Fibroblast of lung (primary cell): ENCODE measurements at regions not wholly inside any gene's neighbourhood (a gene's known extent, or its start where the extent isn't known, plus 50 kb on each side); places are given as distances from the start of the nearest gene placed in this dataset.

Experiments used
- DNase-seq, 2 donors: peaks; one replicate each; pipeline versions ENCODE4 v3.0.0 to v3.0.0-alpha.2; 2010; ENCODE audit warnings: low read depth in 2 of 2
- H2AFZ ChIP-seq: 2 replicates; pipeline ENCODE4 v1.5.1; 2012; ENCODE audit warnings: low read length, control low read depth, inconsistent platforms
- H3K27ac ChIP-seq: 2 replicates; pipeline ENCODE4 v1.5.1; 2011; ENCODE audit warnings: low read length, control low read depth; ENCODE audit not compliant: insufficient read depth
- H3K27me3 ChIP-seq: 2 replicates; pipeline ENCODE4 v1.5.1; 2011; ENCODE audit warnings: mild to moderate bottlenecking, low read length; ENCODE audit not compliant: control insufficient read depth, insufficient read depth
- H3K36me3 ChIP-seq: 2 replicates; pipeline ENCODE4 v1.5.1; 2011; ENCODE audit warnings: low read length; ENCODE audit not compliant: control insufficient read depth, insufficient read depth
- H3K4me1 ChIP-seq: 2 replicates; pipeline ENCODE4 v1.5.1; 2011; ENCODE audit warnings: low read length; ENCODE audit not compliant: control insufficient read depth, insufficient read depth; ENCODE audit errors: extremely low read depth
- H3K4me2 ChIP-seq: 2 replicates; pipeline ENCODE4 v1.5.1; 2011; ENCODE audit warnings: low read length, control low read depth; ENCODE audit not compliant: insufficient read depth; ENCODE audit errors: extremely low read depth
- H3K4me3 ChIP-seq, 4 experiments: fragments of 200-600 bp in 1 of 4; sonication (generic) in 1 of 4; replicated peaks in 1 of 4; 2 replicates each; pipeline ENCODE4 v1.5.1; 2011 to 2016; ENCODE audit warnings: low read length in 4 of 4, low read depth in 3 of 4, mild to moderate bottlenecking in 3 of 4, control low read depth in 2 of 4, inconsistent platforms in 1 of 4, mixed read lengths in 1 of 4; ENCODE audit not compliant: insufficient read depth in 1 of 4; ENCODE audit errors: control extremely low read depth in 1 of 4
- H3K79me2 ChIP-seq: 2 replicates; pipeline ENCODE4 v1.5.1; 2012; ENCODE audit warnings: mild to moderate bottlenecking, low read length, inconsistent platforms; ENCODE audit not compliant: control insufficient read depth, insufficient read depth
- H3K9ac ChIP-seq: 2 replicates; pipeline ENCODE4 v1.5.1; 2011; ENCODE audit warnings: mild to moderate bottlenecking, low read length, control low read depth; ENCODE audit not compliant: insufficient read depth
- H3K9me3 ChIP-seq: 2 replicates; pipeline ENCODE4 v1.5.1; 2012; ENCODE audit warnings: low read depth, low read length; ENCODE audit not compliant: control insufficient read depth, insufficient read depth
- H4K20me1 ChIP-seq: 2 replicates; pipeline ENCODE4 v1.5.1; 2011; ENCODE audit warnings: low read length; ENCODE audit not compliant: control insufficient read depth, insufficient read depth; ENCODE audit errors: extremely low read depth
- CTCF ChIP-seq, 2 donors: IDR thresholded peaks in 1 of 2; conservative IDR thresholded peaks in 1 of 2; 1 replicate in 1 of 2; 2 replicates in 1 of 2; pipeline ENCODE4 v1.5.1; 2011 to 2012; ENCODE audit warnings: low read length in 2 of 2, control low read depth in 1 of 2, inconsistent platforms in 1 of 2, low read depth in 1 of 2, mild to moderate bottlenecking in 1 of 2
- EZH2 ChIP-seq: IDR thresholded peaks from 2 replicates; pipeline ENCODE4 v1.5.1; 2012; ENCODE audit warnings: low read length, control low read depth, mild to moderate bottlenecking; ENCODE audit errors: missing control alignments

GRCh38 chr17:72069586-72070202, 51.1 kb upstream of the SOX9 start:
- no peak overlapping the region for H3K27ac ChIP-seq
- H4K20me1 ChIP-seq = no peaks in the 10 kb centered on the region
- H2AFZ ChIP-seq = no peak overlapping the region
- H3K4me3 ChIP-seq = no peak overlapping the region
- H3K9ac ChIP-seq = no peak overlapping the region
- H3K27me3 ChIP-seq = no peaks in the 10 kb centered on the region
- H3K4me1 ChIP-seq = no peaks in the 10 kb centered on the region
- no peak for TF ChIP-seq EZH2
- TF ChIP-seq CTCF (conservative IDR thresholded peaks at IDR 0.05 in 1 of 2, IDR thresholded peaks at IDR 0.05 in 1 of 2; ENCODE audit: low read depth in 1 of 2, low read length in 2 of 2) = no peak
- DNase-seq = no peak
- no peaks in the 10 kb centered on the region for H3K9me3 ChIP-seq
- H3K79me2 ChIP-seq = no peaks in the 10 kb centered on the region
- no peaks in the 10 kb centered on the region for H3K36me3 ChIP-seq
- H3K4me2 ChIP-seq = no peak overlapping the region
